CD4-positive, alpha-beta T cell treated with Interleukin-17A for 4 hours (primary cell): ENCODE measurements at regions not wholly inside any gene's neighbourhood (a gene's known extent, or its start where the extent isn't known, plus 50 kb on each side); places are given as distances from the start of the nearest gene placed in this dataset.
"Not testable (repeated sequence)": the region's sequence is repeated elsewhere in the genome, so short reads cannot be mapped to it uniquely, and the experiment has no call there.

Experiments
- DNase-seq: peaks from one replicate; pipeline ENCODE4 v3.0.0-alpha.2; 2020; ENCODE audit warnings: mixed read lengths

DNA sequence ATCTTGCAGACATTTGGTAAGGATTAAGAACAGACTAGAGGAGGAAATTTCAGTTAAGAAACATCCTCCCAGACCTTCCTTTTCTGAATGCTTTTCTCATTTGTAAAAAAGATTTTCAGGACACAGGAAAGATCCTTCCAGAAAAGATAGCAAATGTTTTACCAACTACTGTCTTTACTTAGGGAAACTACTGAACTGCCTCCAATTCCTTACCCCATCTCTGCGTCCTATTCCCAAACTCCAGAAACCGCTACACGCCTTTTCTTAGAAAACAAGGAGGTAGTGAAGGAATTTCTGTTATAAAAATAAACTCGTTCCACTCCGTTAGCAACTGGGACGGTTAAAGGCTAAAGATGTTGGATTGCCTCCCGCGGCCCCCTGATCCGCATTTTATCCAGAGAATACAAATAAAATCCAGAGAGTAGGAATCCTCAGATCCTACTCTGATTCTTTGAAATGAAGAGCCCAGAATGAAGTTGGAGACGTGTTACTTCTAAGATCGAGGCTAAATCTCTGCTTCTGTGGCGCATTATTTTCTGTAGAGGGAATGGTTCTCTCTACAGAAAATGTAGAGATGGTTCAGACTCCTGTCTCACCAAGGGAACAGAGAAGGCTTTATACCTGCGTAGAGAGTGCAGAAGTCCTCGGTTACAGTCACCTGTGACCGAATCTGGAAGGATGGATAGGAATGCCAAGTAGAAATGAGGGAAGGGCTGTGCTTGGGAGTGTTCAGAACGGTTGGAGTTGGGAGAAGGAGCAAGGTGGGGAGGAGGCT lies 133.0 kb downstream of the GPX5 start:
- DNase-seq, result no peak

DNA sequence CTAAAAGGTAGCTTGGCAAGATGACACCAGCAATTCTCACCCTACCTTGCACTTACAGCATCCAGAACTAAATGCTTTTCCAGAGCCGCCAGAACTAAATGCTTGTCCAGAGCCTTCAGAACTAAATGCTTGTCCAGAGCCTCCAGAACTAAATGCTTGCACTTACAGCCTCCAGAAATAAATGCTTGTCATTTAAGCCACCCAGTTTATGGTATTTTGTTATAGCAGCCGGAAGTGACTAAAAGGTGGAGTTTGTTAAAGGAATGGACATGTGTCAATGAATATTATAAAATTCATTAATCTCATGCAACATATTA lies 133.5 kb downstream of the GPX5 start:
- no peak for DNase-seq

DNA sequence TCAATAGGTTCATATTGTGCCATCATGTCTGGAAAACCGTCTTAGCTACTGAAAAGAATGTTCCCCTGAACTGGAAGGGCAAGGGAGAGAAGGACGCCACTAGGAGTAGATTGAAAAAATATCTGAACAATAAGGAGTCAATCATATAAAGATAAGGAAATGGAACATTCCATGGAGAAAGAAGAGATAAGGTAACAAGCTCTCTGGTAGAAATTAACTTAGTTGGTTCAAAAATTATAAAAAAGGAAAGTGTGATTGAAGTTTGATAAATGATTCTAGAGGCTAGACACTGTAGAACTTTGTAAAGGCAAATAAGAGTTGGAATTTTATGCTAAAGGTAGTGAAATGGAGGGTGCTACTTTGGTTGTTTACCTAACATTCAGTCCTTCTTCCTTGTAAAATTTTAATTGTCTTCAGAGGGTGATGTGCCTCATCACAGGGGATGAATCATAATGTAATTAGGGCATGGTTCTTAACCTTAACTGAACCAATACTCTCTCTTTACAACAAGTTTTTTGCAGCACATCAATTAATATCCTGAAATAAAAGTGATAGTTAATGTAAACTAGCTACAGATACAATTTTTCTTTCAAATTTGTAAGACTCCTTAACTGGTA lies 135.5 kb downstream of the GPX5 start:
- no peak for DNase-seq

DNA sequence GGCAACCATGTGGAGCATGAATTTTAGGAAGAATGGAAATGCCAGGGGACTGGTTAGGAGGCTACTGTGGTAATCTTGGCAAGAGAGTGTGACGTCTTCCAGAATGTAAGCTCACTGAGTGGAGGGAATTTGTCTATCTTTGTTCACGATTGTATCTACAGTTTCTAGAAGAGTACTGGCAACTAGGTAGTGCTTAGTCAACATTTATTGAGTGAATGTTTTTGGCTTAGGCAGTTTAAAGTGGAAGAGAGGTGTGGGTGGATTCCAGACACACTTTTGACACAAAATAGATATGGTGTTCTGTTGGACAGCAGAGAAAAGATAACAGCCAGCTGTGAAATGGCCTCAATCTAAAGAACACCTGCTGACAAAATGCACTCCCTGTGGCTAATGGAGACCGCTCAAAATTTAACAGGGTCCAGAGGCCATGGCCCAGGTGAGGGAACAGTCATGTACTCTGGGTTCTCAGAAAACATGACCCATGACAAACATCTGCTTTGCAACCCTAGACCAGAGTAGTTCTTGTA lies 139.3 kb downstream of the GPX5 start:
- no peak for DNase-seq

DNA sequence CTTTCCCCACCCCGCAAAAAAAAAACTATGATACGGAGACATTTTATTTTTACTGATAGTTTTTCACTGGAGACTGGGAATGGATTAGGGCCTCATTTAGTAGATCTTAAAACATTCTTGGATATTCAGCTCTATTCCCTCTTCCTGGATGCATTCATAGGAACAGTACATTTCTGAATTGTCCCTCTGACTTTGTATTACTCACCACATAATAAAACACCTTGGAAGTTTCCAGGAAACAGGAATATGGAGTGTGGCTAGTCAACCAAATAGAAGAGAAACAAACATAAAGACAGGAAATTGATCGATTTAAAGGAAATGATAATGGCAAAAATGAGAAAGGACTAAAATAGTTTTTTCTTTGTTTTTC lies 147.7 kb downstream of the GPX5 start:
- DNase-seq, result no peak

DNA sequence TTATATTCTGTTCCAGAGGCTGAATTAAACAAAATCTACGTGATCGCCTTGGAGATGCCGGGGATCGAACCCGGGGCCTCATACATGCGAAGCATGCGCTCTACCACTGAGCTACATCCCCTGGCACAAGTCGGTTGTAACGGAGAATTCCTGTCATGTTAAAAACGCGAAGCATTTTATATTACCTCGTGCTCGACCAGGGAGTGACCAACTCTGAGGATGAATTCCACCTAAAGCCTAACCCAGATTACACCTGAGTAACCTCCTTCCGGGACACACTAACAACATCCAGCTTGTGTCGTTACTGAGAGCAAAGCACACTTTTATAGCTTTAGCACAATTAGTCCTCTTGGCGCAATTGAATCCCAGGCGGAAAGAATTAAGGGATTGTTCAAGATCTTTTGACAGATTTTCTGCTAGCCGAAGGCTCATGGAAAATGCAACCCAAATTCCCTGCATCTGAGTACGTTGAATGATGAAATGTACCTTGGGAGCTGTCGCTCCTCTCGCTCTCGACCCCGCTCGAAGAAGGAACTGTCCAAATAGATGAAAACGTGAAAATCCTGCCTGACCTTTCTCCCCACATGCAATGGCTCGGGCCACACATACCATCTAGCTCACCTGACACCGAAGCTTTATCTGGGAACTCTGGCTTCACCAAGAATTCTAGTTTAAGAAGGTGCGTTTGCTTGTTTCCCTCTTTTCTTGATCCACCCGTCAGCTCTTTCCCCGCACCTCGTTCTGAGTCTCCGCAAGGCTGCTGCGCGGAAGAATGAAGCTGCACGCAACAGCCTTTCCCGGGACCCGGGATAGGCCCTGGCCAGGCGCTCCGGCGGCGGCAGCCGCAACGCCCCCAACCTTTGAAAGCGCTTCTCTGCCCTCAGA lies 148.3 kb downstream of the GPX5 start:
- DNase-seq, result peak; percentile 9

DNA sequence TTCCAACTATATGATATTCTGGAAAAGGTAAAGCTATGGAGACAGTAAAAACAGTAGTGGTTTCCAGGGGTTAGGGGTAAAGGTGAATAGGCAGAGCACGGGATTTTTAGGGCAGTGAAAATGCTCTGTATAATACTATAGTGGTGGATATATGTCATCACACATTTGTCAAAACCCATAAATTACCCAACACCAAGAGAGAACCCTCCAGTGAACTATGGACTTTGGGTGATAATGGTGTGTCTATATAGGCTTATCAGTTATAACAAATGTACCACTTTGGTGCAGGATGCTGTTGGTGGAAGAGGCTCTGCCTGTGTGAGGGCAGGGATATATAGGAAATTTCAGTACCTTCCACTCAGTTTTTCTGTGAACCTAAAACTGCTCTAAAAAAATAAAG lies 149.9 kb downstream of the GPX5 start:
- no peak for DNase-seq

DNA sequence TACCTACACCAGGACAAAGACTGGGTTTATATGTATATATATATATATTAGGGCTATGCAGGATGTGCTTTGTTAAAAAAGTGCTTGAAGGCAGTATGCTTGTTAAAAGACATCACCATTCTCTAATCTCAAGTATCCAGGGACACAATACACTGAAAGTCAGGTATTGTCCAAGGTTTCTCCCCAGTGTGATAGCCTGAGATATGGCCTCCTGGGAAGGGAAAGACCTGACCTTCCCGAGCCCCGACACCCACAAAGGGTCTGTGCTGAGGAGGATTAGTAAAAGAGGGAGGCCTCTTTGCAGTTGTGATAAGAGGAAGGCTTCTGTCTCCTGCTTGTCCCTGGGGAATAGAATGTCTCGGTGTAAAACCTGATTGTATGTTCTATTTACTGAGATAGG lies 156.9 kb downstream of the GPX5 start:
- no peak for DNase-seq

DNA sequence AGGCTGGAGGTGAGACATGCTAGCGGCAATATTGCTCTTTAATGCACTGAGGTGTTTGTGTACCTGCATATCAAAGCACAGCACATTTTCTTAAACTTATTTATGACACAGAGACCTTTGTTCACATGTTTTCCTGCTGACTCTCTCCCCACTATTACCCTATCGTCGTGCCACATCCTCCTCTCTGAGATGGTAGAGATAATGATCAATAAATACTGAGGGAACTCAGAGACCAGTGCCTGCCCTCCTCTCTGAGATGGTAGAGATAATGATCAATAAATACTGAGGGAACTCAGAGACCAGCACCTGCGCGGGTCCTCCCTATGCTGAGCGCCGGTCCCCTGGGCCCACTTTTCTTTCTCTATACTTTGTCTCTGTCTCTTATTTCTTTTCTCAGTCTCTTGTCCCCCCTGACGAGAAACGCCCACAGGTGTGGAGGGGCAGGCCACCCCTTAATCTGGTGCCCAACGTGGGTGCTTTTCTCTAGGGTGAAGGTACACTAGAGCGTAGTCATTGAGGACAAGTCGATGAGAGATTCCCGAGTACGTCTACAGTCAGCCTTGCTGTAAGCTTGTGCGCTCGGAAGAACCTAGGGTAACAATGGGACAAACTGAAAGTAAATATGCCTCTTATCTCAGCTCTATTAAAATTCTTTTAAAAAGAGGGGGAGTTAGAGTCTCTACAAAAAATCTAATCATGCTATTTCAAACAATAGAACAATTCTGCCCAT lies 157.4 kb downstream of the GPX5 start:
- DNase-seq, result not testable (repeated sequence)

DNA sequence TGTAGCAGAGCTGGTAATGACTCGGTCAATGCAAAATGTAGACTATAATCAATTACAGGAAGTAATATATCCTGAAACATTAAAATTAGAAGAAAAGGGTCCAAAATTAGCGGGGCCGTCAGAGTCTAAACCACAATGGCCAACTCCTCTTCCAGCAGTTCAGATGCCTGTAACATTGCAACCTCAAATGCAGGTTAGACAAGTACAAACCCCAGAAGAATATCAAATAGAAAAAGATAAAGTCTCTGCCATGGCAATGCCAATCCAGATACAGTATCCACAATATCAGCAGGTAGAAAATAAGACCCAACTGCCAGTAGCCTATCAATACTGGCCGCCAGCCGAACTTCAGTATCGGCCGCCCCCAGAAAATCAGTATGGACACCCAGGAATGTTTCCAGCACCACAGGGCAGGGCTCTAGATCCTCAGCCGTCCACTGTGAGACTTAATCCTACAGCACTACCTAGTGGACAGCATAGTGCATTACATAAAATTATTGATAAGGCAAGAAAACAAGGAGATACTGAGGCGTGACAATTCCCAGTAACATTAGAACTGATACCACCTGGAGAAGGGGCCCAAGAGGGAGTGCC lies 158.4 kb downstream of the GPX5 start:
- DNase-seq, result peak; percentile 5

DNA sequence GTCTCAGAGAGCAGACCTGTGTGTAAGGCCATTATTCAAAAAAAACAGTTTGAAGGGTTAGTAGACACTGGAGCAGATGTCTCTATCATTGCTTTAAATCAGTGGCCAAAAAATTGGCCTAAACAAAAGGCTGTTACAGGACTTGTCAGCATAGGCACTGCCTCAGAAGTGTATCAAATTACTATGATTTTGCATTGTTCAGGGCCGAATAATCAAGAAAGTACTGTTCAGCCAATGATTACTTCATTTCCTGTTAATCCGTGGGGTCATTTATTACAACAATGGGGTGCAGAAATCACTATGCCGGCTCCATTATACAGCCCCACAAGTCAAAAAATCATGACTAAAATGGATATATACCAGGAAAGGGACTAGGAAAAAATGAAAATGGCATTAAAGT lies 160.3 kb downstream of the GPX5 start:
- DNase-seq, result not testable (repeated sequence)

DNA sequence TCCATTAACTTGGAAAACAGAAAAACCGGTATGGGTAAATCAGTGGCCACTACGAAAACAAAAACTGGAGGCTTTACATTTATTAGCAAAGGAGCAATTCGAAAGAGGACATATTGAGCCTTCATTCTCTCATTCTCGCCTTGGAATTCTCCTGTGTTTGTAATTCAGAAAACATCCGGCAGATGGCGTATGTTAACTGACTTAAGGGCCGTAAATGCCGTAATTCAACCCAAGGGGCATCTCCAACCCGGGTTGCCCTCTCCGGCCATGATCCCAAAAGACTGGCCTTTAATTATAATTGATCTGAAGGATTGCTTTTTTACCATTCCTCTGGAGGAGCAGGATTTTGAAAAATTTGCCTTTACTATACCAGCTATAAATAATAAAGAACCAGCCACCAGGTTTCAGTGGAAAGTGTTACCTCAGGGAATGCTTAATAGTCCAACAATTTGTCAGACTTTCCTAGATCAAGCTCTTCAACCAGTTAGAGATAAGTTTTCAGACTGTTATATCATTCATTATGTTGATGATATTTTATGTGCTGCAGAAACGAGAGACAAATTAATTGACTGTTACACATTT lies 160.9 kb downstream of the GPX5 start:
- DNase-seq, result peak; percentile 60

DNA sequence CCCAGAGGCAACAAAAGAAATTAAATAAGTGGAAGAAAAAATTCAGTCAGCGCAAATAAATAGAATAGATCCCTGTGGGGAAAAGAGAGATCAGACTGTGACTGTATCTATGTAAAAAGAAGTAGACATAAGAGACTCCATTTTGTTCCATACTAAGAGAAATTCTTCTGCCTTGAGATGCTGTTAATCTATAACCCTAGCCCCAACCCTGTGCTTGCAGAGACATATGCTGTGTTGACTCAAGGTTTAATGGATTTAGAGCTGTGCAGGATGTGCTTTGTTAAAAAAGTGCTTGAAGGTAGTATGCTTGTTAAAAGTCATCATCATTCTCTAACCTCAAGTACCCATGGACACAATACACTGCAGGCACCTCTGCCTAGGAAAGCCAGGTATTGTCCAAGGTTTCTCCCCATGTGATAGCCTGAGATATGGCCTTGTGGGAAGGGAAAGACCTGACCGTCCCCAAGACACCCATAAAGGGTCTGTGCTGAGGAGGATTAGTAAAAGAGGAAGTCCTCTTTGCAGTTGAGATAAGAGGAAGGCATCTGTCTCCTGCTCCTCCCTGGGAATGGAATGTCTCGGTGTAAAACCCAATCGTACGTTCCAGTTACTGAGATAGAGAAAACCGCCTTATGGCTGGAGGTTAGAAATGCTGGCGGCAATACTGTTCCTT lies 161.8 kb downstream of the GPX5 start:
- not testable (repeated sequence) for DNase-seq

DNA sequence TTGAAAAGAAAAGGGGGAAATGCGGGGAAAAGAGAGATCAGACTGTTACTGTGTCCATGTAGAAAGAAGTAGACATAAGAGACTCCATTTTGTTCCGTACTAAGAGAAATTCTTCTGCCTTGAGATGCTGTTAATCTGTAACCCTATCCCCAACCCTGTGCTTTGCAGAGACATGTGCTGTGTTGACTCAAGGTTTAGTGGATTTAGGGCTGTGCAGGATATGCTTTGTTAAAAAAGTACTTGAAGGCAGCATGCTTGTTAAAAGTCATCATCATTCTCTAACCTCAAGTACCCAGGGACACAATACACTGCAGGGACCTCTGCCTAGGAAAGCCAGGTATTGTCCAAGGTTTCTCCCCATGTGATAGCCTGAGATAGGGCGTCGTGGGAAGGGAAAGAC lies 166.3 kb downstream of the GPX5 start:
- not testable (repeated sequence) for DNase-seq

DNA sequence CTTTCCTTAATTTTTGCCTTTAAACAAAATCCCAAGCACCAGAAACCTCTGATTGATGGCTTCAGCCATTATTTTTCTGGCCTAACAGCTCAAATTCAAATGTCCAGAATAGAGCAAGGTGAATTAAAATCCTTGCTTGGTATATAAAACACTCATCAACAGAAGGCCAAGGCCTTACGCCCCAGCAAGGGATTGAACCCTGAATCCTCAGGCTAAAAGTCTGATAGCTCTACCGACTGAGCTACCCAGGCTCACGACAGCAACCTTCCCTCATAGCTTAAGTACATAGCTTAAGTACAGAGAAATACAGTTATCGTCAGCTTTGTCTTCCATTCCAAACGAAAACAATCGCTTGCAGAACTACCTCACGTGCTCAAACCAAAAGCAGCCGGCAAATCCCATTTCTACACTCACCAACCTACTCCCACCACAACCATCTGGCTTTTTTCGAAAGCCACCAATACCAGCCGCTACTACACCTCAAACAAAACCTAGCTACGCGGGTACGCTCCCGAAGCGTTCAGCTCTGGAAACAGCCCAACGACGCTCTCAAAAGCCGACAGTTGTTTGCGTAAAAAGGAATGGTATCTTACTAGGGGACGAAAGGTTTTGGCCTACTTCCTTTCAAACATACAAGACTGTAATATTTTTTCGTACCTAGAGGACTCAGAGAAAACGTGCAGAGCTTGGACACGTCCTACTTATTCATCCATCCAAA lies 167.5 kb downstream of the GPX5 start:
- no peak for DNase-seq

DNA sequence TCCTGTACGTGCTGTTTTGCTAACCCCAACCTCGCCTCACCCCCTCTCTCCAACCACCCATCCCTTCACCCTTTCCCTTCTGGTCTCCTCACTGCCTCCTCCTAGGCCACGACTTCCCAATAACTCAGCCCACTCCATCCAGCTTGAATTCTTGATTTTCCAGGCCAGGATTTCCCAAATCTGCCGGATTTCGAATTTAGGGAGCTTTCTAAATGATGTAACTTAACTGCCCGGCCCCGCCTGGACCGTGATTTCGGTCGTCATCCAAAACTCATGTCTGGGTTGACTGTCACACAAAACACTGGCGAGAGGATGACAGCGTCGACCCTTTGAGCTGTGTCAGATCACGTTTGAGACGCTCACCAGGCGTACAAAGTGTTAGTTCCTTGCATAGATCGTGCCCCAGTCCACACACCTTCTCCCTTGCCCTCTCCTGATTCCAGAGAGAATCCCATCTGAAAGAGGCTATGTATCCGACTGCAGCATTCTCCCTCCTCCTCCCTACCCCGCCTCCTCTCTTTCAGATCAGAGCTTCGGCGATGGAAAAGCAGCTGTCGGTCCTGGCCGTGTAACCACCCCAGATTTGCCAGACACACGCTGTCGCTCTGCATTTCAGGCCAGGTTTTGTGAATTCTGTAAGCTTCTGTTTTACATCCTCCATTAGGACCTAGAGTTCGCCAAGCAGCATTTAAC lies 168.2 kb downstream of the GPX5 start:
- DNase-seq, result no peak

DNA sequence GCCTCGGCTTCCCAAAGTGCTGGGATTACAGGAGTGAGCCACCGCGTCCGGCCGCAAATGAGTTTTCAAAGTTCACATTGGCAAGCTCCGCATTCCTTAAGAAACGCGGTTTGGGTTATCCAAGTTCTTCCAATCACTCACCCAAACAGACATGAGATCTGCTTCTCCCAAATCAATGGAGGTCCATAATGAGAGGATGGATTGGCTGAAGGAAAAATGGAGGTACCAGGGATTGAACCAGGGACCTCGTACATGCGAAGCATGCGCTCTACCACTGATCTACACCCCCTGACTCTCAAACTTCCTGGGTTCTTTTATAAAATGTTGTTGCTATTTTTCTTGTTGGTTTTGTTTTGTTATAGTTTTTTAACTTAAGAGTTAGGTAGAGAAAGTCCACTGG lies 170.0 kb downstream of the GPX5 start:
- DNase-seq, result no peak

DNA sequence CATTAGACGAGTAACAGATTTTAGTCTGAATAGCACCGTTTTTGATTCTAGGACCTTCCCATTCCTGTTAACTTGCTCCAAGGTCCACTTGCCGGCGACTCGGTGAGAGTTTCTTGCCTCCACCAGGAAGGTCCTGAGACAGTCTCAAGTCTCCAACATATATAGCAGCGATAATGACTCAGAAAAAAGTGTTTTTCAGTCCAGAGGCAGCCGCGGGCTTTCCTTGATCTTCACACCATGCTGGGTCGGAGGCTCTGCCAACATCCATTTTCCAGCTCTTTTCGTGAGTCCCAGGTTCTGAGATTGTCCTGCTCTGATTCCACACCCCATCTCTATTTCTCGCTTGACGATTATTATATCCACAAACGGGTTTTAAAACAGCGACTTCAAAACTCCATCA lies 170.5 kb downstream of the GPX5 start:
- no peak for DNase-seq

DNA sequence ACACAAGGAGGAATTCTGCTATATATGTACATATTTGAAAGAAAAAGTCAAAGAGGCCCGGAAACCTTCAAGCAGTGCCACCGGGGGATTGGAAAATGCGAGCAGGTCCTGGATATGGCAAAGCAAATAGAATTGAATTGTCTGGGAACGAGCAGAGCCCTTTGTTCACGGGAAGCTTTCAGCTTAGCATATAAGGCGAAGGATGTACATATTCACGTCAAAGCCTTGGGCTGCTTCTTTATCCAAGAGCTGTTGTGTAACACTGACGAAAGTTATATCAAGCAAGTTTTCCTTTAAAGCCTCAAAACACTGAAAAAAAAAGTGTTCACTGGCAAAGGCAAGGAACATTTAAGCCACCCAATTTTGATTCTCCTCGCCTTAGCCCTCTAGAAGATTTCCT lies 171.0 kb downstream of the GPX5 start:
- DNase-seq, result no peak
